Endodermal cell (in vitro differentiated cells): ENCODE measurements at regions not wholly inside any gene's neighbourhood (a gene's known extent, or its start where the extent isn't known, plus 50 kb on each side); places are given as distances from the start of the nearest gene placed in this dataset.
A peak's percentile ranks its signal among the peaks of the same experiment; 100 is the strongest.

Source experiments
- DNase-seq: peaks from one replicate; pipeline ENCODE4 v3.0.0-alpha.2; 2017
- H3K27ac ChIP-seq: 2 replicates; pipeline ENCODE4 v1.5.1; 2013; ENCODE audit warnings: mild to moderate bottlenecking, low read depth, low read length, moderate library complexity
- H3K27me3 ChIP-seq: 2 replicates; pipeline ENCODE4 v1.6.1; 2013; ENCODE audit warnings: mild to moderate bottlenecking, low read length, moderate library complexity; ENCODE audit not compliant: insufficient read depth, control insufficient read depth, poor library complexity, severe bottlenecking
- H3K36me3 ChIP-seq: 2 replicates; pipeline ENCODE4 v1.7.0; 2013; ENCODE audit warnings: mild to moderate bottlenecking, low read length, moderate library complexity; ENCODE audit not compliant: control insufficient read depth, insufficient read depth
- H3K4me1 ChIP-seq: one replicate; pipeline ENCODE4 v1.7.0; 2013; ENCODE audit warnings: low read length; ENCODE audit not compliant: control insufficient read depth, insufficient read depth
- H3K4me3 ChIP-seq: 2 replicates; pipeline ENCODE4 v1.5.1; 2013; ENCODE audit warnings: mild to moderate bottlenecking, low read length, moderate library complexity
- H3K9ac ChIP-seq: 2 replicates; pipeline ENCODE4 v1.6.1; 2013; ENCODE audit warnings: mild to moderate bottlenecking, low read length, moderate library complexity; ENCODE audit not compliant: poor library complexity, severe bottlenecking; ENCODE audit errors: extremely low read depth
- H3K9me3 ChIP-seq: 2 replicates; pipeline ENCODE4 v1.6.1; 2013; ENCODE audit warnings: mild to moderate bottlenecking, low read length, moderate library complexity; ENCODE audit not compliant: control insufficient read depth
- H3K27ac Mint-ChIP-seq: 2 replicates; pipeline ENCODE4 v1.8.0; 2020; ENCODE audit warnings: mixed read lengths
- H3K27me3 Mint-ChIP-seq: 2 replicates; pipeline ENCODE4 v1.8.0; 2021; ENCODE audit warnings: mild to moderate bottlenecking, mixed read lengths; ENCODE audit not compliant: insufficient read depth
- H3K36me3 Mint-ChIP-seq: 2 replicates; pipeline ENCODE4 v1.8.0; 2020; ENCODE audit warnings: low read depth, mixed read lengths
- H3K4me1 Mint-ChIP-seq: 2 replicates; pipeline ENCODE4 v1.8.0; 2020; ENCODE audit warnings: mixed read lengths
- H3K4me3 Mint-ChIP-seq: 2 replicates; pipeline ENCODE4 v1.8.0; 2020; ENCODE audit warnings: mild to moderate bottlenecking, moderate library complexity, mixed read lengths
- H3K9me3 Mint-ChIP-seq: 2 replicates; pipeline ENCODE4 v1.8.0; 2020; ENCODE audit warnings: mild to moderate bottlenecking, mixed read lengths
- CTCF ChIP-seq: fragments of 200-600 bp; sonication (generic); conservative IDR thresholded peaks from 2 replicates; pipeline ENCODE4 v1.5.0; 2021; ENCODE audit warnings: antibody characterized with exemption, mild to moderate bottlenecking
- WGBS, 2 experiments: methylation state at CpG; one replicate each; pipeline versions ENCODE4 v1.1.5 to v1.1.7; 2013; ENCODE audit warnings: missing lambda C conversion rate in 2 of 2, mixed read lengths in 1 of 2; ENCODE audit not compliant: insufficient coverage in 1 of 2, insufficient read length in 1 of 2; 5-methylcytosine and 5-hydroxymethylcytosine counted together

- H3K27ac ChIP-seq: no peak overlapping the region
- H3K27ac Mint-ChIP-seq: no peak overlapping the region
- peaks cover 9% of the 10 kb centered on the region for H3K36me3 Mint-ChIP-seq
- H3K27me3 Mint-ChIP-seq: no peaks in the 10 kb centered on the region
- H3K4me3 Mint-ChIP-seq: no peak overlapping the region
- no peak overlapping the region for H3K9ac ChIP-seq
- no peaks in the 10 kb centered on the region for H3K9me3 ChIP-seq
- no peaks in the 10 kb centered on the region for H3K36me3 ChIP-seq
- peaks cover 6% of the 10 kb centered on the region for H3K9me3 Mint-ChIP-seq
- TF ChIP-seq CTCF: no peak
- H3K27me3 ChIP-seq: no peaks in the 10 kb centered on the region
- no peaks in the 10 kb centered on the region for H3K4me1 Mint-ChIP-seq
- peak; percentile 36 for DNase-seq
- 92 to 96% methylated on average over 20 of the region's 20 CpGs for WGBS, 2 experiments
- H3K4me3 ChIP-seq: no peak overlapping the region
- no peaks in the 10 kb centered on the region for H3K4me1 ChIP-seq
Measured at GRCh38 chr11:70758206-70758605, 359.9 kb downstream of the CTTN start.

GRCh38 chr11:70759846-70760245 lies 361.5 kb downstream of the CTTN start:
- WGBS, 2 experiments: 91 to 92% methylated on average over 8 of the region's 8 CpGs
- H3K4me1 Mint-ChIP-seq: no peaks in the 10 kb centered on the region
- no peaks in the 10 kb centered on the region for H3K9me3 ChIP-seq
- TF ChIP-seq CTCF: no peak
- no peak overlapping the region for H3K27ac Mint-ChIP-seq
- H3K4me3 Mint-ChIP-seq: no peak overlapping the region
- H3K27me3 Mint-ChIP-seq: no peaks in the 10 kb centered on the region
- no peak overlapping the region for H3K27ac ChIP-seq
- no peak for DNase-seq
- H3K27me3 ChIP-seq: no peaks in the 10 kb centered on the region
- H3K9ac ChIP-seq: no peak overlapping the region
- peaks cover 5% of the 10 kb centered on the region for H3K9me3 Mint-ChIP-seq
- no peak overlapping the region for H3K4me3 ChIP-seq
- peaks cover 9% of the 10 kb centered on the region for H3K36me3 Mint-ChIP-seq
- H3K36me3 ChIP-seq: no peaks in the 10 kb centered on the region
- no peaks in the 10 kb centered on the region for H3K4me1 ChIP-seq

GRCh38 chr11:70760416-70761020 lies 362.2 kb downstream of the CTTN start:
- H3K4me3 ChIP-seq: no peak overlapping the region
- no peak overlapping the region for H3K27ac ChIP-seq
- DNase-seq: peak; percentile 35
- H3K36me3 ChIP-seq: no peaks in the 10 kb centered on the region
- H3K4me3 Mint-ChIP-seq: no peak overlapping the region
- H3K9me3 Mint-ChIP-seq: peaks cover 5% of the 10 kb centered on the region
- H3K4me1 ChIP-seq: no peaks in the 10 kb centered on the region
- H3K9ac ChIP-seq: no peak overlapping the region
- 86 to 92% methylated on average over 2 to 9 of the region's 9 CpGs for WGBS, 2 experiments
- H3K27me3 Mint-ChIP-seq: no peaks in the 10 kb centered on the region
- no peaks in the 10 kb centered on the region for H3K4me1 Mint-ChIP-seq
- peaks cover 9% of the 10 kb centered on the region for H3K36me3 Mint-ChIP-seq
- H3K9me3 ChIP-seq: no peaks in the 10 kb centered on the region
- no peaks in the 10 kb centered on the region for H3K27me3 ChIP-seq
- no peak overlapping the region for H3K27ac Mint-ChIP-seq
- TF ChIP-seq CTCF: no peak
